SW480 (cell line): ENCODE measurements at regions not wholly inside any gene's neighbourhood (a gene's known extent, or its start where the extent isn't known, plus 50 kb on each side); places are given as distances from the start of the nearest gene placed in this dataset.

Source experiments
- DNase-seq: peaks from one replicate; pipeline ENCODE4 v3.0.0-alpha.2; 2016; ENCODE audit warnings: low spot score

- DNase-seq = no peak
Observed at GRCh38 chr1:199287206-199287605, 648.4 kb downstream of the PTPRC start.

- no peak for DNase-seq
Observed at GRCh38 chr1:199287647-199288046, 648.8 kb downstream of the PTPRC start.

- no peak for DNase-seq
Observed at GRCh38 chr1:199290186-199290585, 651.3 kb downstream of the PTPRC start.

- no peak for DNase-seq
Observed at GRCh38 chr1:199291022-199291740, 652.3 kb downstream of the PTPRC start.

GRCh38 chr1:199292896-199293295 is 654.1 kb downstream of the PTPRC start:
- DNase-seq = no peak

GRCh38 chr1:199295107-199295506 is 656.3 kb downstream of the PTPRC start:
- DNase-seq = no peak

GRCh38 chr1:199297174-199297573 is 658.3 kb downstream of the PTPRC start:
- no peak for DNase-seq

- no peak for DNase-seq
Observed at GRCh38 chr1:199297887-199298286, 659.0 kb downstream of the PTPRC start.

- no peak for DNase-seq
Observed at GRCh38 chr1:199298825-199299224, 660.0 kb downstream of the PTPRC start.

GRCh38 chr1:199301472-199302217 is 662.8 kb downstream of the PTPRC start:
- DNase-seq = no peak

- no peak for DNase-seq
Observed at GRCh38 chr1:199302554-199302953, 663.7 kb downstream of the PTPRC start.

GRCh38 chr1:199303035-199303434 is 664.2 kb downstream of the PTPRC start:
- no peak for DNase-seq

GRCh38 chr1:199305053-199305452 is 666.2 kb downstream of the PTPRC start:
- DNase-seq = no peak

- DNase-seq = no peak
Observed at GRCh38 chr1:199307496-199308264, 668.8 kb downstream of the PTPRC start.

GRCh38 chr1:199308349-199308846 is 669.6 kb downstream of the PTPRC start:
- DNase-seq = no peak

GRCh38 chr1:199310708-199311107 is 671.9 kb downstream of the PTPRC start:
- DNase-seq = no peak

- DNase-seq = no peak
Observed at GRCh38 chr1:199311478-199312262, 672.8 kb downstream of the PTPRC start.

GRCh38 chr1:199312626-199313025 is 673.8 kb downstream of the PTPRC start:
- DNase-seq = no peak

GRCh38 chr1:199313444-199313843 is 674.6 kb downstream of the PTPRC start:
- no peak for DNase-seq

- DNase-seq = no peak
Observed at GRCh38 chr1:199319341-199319740, 680.5 kb downstream of the PTPRC start.

- DNase-seq = no peak
Observed at GRCh38 chr1:199322278-199322677, 683.4 kb downstream of the PTPRC start.

GRCh38 chr1:199333180-199333579 is 694.3 kb upstream of the NR5A2 start:
- DNase-seq = no peak
